PFSK-1 (cell line): ENCODE measurements at regions not wholly inside any gene's neighbourhood (a gene's known extent, or its start where the extent isn't known, plus 50 kb on each side); places are given as distances from the start of the nearest gene placed in this dataset.

Source experiments
- POLR2AphosphoS5 ChIP-seq: IDR thresholded peaks from 2 replicates; pipeline ENCODE4 v1.6.1; 2012; ENCODE audit warnings: low read depth, mild to moderate bottlenecking, control low read depth, low read length, moderate library complexity
- REST ChIP-seq, 2 experiments: IDR thresholded peaks; 2 replicates each; pipeline versions ENCODE4 v1.6.1 to v1.8.0; 2011 to 2012; ENCODE audit warnings: low read depth in 2 of 2, low read length in 2 of 2, control low read depth in 1 of 2, inconsistent platforms in 1 of 2, mild to moderate bottlenecking in 1 of 2, moderate library complexity in 1 of 2; ENCODE audit not compliant: insufficient read depth in 1 of 2
- SIN3A ChIP-seq: IDR thresholded peaks from 2 replicates; pipeline ENCODE4 v1.6.1; 2012; ENCODE audit warnings: mild to moderate bottlenecking, low read length, moderate library complexity, borderline replicate concordance; ENCODE audit not compliant: insufficient read depth

- TF ChIP-seq REST (IDR thresholded peaks at IDR 0.05; ENCODE audit: insufficient read depth in 1 of 2, low read depth in 2 of 2, low read length in 2 of 2): no peak
- TF ChIP-seq POLR2AphosphoS5: no peak
- TF ChIP-seq SIN3A: no peak
Measured at GRCh38 chr18:45198526-45198925, 416.8 kb upstream of the SLC14A2 start.
